NAMALWA (cell line): ENCODE measurements at regions not wholly inside any gene's neighbourhood (a gene's known extent, or its start where the extent isn't known, plus 50 kb on each side); places are given as distances from the start of the nearest gene placed in this dataset.
"Not testable (repeated sequence)": the region's sequence is repeated elsewhere in the genome, so short reads cannot be mapped to it uniquely, and the experiment has no call there.

Experiments used
- DNase-seq: peaks from one replicate; pipeline ENCODE4 v3.0.0-alpha.2; 2015; ENCODE audit warnings: low spot score

DNA sequence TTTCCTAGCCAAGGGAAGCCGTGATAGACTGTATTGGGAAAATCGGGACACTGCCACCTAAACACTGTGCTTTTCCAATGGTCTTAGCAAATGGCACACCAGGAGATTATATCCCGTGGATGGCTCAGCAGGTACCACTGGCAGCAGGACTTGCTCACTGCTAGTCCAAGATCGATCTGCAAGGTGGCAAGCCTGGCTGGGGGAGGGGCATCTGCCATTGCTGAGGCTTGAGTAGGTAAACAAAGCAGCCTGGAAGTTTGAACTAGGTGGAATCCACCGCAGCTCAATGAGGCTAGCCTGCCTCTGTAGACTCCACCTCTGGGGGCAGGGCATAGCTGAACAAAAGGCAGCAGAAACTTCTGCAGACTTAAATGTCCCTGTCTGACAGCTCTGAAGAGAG is 1262.7 kb upstream of the ZEB2 start:
- DNase-seq: not testable (repeated sequence)

DNA sequence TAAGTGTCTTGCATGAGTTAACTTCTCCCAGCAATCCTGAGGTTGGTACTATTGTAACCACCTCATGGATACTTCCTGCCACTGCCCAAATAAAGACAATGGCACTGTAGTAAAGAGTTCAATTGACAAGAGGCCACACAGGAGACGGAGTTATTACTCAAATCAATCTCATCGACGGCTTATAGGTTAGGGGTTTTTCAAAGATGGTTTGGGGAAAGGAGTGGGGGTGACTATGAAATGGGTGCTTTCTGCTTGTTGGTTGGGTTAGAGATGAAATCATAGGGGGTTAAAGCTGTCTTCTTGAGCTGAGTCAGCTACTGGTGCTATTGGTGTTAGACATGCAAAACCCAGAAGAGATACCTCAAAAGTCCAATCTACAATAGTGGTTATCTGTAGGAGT is 1258.0 kb upstream of the ZEB2 start:
- DNase-seq: no peak

DNA sequence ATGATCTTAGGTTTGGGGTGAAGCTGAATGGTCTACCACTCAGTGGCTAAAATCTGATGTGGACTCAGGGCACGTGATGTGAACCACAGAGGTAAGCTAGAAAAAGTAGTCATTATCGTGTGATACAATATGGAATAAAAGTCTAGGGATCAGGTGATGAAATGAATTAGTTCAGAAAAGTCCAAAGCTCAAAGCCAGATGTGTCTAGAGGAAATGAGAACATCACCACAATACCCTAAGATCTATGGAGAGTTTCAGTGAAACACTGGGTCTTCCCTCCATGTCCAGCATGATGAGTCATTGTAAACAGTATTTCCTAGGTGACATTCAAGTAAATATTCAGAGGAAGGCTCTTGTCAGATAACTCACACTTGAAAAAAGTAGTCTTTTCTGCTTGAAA is 1257.4 kb upstream of the ZEB2 start:
- no peak for DNase-seq

DNA sequence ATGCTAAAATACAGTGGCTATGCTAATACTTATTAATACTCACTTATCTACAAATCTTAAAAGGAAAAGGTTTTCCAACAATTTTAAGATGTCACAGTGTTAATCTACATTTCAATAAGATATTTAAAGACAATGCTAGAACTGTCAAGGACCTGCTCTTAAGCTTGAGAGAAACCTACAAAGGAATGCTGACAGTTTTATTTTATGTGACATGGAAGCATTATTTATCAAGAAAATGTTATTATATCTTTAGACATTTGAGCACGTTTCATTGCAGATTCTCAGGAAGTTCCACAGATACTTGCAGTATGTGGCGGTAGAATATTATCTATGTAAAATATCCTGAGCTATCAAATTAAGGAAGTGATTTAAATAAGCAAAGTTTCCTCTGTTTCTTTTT is 1255.7 kb upstream of the ZEB2 start:
- no peak for DNase-seq

DNA sequence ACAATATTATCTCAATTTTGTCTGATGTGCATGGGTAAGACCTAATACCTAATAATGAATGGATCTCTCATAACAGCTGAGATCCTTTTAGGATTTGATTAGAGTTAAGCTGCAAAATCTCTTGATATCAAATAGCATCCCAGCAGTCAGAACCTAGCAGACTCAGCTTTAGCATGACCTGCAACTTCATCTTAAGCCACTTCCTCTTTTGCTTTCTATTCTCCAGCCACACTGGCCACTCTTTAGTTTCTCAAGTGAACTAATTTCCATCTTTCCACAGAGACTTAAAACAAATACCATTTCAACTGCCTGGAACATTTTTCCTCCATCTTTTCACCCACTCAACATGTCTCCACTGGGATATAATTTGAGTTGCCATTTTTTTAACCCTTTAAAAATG is 1251.6 kb upstream of the ZEB2 start:
- peak; percentile 43 for DNase-seq

DNA sequence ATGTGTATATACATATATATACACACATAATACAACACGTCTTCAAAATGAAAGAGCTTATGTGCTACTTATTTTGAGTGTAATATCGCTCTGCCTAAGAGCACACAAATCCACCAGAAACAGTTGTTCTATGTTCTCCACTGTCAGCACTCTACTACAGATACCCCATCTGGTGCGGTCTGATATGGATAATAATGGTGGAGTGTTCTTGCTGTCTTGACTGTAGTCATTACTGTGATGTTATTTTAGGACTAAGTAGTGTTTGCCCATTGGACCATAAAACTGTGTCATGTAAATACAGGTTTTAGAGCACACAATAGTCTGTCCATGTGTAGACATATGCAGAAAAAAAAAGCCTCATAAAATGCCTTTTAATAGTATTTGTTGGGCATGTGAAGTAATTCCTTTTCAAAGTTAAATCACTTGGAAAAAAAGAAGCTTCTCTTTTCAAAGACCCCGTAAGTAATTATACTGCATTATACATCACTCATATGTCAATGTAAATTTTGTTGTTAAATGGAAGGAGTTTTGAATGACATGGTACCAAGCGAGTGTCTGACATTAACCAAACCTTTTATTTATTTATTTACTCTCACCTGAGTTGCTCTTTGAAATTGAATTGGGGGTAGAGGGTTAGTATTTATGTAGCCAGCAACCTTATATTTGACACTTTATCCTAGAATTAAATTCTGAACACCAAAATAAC is 1249.2 kb upstream of the ZEB2 start:
- DNase-seq: no peak

DNA sequence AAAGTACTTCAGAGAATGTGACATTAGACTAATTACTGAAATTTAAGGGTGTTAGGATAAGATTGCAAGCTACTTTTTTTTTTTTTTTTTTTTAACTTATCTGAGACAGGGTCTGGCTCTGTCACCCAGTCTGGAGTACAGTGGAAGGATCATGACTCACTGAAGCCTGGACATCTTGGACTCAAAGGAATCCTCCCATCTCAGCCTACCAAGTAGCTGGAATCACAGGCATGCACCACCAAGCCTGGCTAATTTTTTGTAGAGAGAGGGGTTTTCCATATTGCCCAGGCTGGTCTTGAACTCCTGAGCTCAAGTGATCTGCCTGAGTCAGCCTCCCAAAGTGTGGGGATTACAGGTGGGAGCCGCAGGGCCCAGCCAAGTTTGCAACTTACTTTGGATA is 1246.0 kb upstream of the ZEB2 start:
- no peak for DNase-seq

DNA sequence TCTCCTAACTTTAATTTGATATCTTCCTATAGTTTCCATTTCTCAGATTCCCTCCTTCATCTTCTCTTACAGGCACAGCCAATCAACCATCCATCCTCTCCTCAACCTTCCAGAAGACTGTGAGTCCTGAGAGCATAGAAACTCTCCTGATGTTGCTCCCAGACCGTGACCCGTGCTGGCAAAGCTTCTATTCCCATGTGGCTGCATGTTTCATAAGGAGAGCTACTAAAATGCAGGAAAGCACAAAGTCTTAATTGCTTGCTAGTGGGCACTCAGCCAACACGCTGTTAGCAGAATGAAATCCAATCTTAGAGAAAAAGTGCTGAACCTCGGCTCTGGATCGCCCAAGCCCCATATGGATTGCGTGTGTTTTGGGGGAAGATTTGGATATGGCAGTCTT is 1244.7 kb upstream of the ZEB2 start:
- DNase-seq: no peak

DNA sequence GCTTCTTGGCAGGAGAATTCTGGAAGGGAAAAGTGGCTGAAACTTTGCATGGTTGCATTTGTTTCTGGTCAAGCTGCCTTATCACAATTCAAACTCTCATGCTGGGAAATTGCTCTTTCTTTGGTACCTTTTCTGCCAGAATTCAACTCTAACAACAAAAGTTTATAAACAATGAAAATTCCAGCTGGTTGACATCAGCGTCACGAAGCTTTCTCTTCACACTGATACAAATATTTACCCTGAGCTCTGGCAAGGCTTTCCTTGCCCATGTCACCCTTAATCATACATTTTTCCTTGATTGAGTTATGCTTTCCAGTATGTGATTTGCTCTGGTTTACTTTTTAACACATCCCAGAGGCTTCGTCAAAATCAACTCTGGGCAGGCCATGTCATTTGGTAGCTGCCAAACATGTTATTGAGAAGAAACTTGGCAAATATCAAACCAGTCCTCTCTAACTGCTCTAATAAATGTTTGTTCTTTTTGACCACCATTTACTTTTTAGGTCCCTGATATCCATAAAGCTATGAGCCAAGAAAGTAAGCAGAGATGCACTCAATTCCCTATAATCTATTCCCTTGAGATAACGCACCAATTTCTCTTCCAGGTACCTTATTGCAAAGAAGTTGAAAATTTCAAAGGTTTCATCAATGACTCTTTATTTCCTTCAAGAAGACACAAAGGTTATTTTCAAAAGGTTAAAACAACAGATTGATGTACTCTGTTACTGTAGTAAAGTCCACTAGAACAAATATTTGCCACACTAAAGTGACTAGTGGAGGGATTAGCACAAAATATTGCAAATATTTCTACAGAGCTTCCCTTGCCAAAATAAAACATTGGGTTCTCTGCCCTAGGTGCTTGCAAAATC is 1241.1 kb upstream of the ZEB2 start:
- no peak for DNase-seq

DNA sequence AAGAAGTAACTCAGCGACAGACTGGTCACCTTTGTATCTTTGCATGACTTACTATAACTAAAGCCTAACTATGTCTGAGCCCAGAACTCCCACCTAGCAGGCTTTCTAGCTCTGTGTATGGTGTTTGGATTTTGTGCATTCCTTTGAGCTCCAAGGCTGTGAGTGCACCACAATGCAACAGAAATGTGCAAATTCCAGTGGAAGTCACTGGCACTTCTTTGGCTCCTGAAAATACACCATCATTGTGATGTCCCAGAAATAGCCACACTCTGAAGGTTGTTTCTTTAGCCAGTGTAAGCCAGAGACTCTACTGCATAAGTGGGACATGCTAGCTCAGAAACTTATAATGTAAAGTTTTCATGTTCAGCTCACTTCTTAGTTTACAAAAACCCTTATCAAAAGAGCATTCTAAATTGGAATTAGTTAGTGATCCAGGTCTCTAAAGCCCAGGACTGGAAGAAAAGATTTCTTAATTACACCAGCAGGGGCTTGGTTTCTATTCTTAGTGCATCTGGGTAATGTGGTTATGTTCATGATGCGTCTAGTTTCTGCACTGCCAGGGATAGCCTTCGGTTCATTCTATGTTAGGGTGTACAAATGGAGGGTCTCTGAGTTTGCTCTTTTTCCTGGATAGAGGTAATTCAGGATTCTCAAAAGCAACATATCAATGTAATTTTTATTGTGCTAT is 1239.5 kb upstream of the ZEB2 start:
- DNase-seq: no peak

DNA sequence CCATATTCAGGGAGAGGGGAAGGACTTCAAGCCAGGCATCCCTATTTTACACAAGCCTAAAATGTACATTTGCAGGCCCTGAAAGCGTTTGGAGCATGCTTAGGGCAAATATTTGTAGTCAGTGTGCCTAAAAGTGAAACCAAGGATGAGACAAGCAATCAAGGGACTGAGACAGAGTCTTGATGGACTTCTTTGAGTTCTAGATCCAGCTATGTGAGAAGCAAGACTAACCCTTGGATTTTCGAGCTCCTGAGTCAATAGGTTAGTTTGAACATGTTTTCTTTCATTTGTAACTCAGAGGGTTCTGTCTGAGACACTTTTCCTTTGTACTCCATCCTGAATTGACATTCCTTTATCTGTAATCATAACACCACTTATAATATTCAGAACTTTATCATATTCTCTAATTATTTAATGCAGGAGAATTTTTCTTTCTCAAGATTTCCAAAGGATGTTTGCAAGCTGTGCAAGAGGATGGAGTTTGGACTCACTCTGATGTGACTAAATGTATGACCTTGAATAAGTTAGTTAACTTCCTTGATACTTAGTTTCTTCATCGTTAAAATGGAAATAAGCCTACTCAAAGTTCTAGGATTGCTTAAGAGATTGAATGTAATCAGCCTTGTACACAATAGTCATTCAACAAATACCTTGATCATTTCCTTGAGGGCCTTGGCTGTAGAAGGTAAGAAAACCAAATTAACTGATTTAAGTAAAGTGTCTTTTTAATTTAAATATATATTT is 1237.8 kb upstream of the ZEB2 start:
- DNase-seq: no peak

DNA sequence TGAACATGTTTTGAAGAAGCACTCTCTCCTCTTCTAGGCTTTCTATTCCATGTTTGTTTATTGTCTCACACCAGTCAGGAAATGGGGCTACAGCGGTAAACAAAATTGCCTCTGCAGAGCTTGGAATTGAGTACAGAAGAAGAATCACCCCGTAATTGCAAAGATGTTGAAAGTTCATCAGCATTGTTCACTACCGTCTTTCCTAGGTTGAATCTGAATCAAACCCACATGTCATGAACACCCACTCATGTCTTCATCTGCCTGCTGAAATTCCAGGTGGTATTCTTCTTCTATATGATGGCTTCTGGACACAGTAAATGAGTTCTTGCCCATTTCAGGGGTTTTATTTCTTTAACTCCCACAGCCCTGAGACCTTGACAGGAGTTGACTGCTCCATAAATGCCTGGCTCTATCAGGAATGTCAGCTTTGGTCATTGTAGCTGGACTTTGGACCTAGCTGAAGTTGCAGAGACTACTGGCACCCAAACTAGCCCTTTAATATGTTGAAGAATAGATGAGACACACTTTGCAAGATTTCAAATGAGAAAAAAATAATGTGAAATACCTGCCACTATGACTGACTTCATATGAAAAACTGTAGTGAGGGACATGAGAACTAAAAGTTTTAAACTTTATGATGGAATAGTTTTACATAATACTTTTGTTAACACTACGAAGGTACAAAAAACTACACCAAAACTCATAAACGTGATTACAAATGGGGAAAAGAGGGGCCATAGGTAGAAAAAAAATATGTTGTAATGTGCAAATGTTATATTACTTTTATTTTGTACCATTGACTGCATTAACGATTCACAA is 1235.3 kb upstream of the ZEB2 start:
- no peak for DNase-seq

DNA sequence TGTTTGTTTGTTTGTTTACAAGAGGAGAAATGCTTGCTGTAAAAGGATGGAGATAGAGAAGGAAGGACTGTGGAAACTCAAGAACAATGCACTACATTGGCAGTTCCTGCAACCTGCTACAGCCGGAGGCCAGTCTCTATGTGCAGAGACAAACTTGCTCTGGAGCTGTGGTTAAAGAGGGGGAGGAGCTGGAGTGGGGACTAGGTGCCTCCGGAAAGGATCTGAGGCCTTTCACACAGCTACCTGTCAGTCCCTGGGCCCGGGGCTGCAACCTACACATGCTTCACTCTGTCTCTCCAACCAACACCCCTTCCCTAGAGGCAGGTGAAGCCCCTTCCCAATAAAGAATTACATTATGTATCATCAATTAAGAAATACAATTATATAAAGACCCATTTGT is 1234.0 kb upstream of the ZEB2 start:
- DNase-seq: no peak

DNA sequence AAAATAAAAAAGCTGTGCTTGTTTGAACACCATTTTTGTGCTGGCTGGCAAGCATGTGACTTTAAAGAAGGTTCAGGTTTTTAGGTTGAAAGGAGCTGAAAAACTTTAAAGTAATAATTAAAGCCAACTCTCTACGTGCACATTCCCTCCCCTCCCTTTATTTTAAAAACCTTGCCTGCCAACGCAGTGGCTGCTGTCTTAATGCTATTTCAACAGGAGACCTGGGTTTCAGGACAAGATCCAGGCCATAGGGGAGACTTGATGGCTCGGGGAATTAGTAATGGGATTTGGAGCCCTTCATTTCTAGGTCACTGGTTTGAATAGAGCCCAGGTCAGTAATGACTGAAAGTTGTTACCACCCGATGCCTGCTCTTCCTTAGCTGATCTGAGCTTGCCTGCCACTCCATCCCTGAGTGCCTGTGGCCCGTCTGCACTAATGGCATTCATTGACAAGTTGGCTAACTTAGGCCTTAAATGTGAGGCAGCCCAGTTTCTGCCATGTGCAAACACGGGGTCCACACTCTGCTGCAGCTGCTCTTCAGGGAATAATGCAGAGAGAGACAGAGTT is 1233.2 kb upstream of the ZEB2 start:
- DNase-seq: no peak

DNA sequence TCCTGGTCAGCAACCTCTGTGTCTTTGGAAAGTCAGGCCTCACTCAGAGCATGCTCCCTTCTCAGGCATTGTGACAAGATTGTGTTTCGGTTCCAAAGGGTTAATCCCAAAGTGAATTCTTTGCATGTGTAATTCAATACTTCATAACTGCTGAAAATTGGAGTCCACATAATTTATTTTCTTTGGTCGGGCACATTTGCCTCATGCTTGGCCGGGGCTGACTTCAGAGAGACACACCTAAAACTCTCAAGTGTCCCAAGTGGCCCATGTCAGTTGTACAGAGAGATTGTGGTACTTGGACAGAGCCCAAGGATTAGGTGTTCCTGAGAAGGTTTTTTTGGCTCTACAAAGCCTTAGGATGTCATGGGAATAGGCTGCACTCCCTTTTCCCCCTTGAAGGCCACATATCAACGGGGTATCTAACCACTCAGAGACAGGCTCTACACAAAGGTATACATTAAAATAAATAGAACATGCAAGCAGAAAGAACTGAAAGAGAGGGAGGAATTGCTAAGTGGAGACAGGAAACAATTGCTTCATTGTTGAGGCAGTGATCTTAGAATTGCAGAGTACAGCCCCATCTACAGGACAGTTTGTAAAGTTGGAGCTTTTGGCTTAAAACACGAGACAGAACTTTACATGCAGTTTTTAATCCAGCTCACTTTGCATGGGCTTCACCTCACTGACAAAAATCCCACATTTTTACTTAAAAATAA is 1232.3 kb upstream of the ZEB2 start:
- peak; percentile 85 for DNase-seq

DNA sequence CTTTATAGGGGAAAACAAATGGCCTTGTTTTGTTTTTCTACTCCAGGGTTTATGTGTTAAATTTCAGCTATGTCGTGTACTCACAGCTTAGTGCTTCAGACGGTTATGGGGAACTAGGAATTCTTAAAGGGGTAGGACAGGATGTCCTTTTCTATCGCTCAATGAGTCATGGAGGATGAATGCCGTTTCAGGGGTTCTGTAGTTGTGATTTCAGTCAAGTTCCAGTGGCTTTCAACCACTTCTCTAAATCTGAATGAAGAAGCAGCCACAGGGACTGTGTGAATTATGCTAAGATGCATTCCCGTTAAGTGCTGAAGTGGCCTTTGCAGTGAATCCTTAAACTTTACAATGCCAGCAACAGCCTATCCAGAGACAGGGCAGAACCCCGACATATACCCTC is 1231.7 kb upstream of the ZEB2 start:
- DNase-seq: peak; percentile 57

DNA sequence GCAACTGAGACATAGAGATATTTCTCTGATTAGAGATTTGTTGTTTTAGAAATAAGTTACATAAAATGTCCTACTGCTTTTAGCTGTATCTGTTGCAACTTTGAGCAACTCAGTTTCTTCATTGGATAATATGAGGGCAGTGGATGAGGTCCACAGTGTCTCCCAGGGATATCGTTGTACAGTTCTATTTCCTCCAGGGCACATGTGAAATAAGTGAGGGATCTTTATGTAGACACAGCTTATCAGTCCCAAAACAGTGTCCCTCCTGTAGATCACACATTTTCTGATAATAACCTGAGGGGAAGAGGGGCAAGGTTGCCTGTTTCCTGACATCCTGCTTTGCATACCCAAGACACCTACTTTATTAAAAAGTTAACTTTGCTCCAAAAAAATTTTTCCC is 1231.2 kb upstream of the ZEB2 start:
- DNase-seq: no peak

DNA sequence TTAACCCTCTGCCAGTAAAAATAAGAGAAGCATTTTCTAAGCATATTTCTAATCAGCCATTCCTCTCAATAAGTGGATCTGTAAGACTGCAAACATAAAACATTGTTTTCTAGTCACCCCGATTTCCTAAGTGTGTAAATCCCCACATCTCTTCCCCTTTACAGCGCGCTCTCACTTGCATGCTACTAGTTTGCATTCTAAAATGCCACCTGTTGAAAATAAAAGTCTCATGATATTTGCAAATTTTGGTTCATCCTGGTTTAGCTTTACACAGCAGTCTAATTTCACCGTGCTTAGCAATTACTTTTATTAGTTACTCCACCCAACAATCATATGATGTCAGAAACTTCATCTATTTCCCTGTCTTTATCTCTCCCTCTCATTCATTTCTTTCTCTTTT is 1230.7 kb upstream of the ZEB2 start:
- DNase-seq: peak; percentile 60

DNA sequence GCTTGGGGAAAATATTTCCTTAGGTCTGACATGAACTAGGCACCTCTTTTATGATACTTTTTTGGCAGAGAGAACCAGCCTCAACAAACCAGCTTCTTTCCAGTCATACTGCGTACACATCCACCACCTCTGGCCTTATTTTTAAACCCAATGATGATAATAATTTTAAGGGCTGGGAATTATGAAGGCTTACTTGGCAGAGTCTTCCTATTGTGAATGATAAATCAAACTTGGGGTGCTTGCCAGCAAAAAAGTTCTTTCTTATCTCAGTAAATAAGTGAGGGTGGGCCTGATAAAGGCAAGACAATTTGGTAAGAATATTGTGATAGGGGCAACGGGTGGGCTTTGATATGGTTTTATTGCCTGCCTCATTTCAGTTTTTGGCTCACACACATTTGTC is 1230.2 kb upstream of the ZEB2 start:
- no peak for DNase-seq

DNA sequence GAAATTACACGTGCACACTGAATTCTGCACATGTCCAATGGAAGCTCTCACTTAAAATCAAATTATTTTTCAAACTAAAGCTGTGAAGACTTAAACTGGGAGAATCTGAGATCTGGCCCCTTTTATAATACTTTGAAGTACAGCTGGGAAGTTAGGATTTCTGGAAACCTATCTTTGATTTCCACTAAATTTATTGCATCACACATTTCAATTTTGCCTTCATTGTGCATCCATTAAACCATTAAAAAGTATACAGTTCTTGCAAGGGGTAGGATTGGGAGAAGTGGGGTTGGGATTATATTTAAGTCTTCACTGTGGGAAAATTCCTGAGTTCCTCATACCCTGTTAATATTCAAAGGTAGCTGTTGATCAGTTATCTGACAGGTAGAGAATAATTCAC is 1229.6 kb upstream of the ZEB2 start:
- DNase-seq: no peak

DNA sequence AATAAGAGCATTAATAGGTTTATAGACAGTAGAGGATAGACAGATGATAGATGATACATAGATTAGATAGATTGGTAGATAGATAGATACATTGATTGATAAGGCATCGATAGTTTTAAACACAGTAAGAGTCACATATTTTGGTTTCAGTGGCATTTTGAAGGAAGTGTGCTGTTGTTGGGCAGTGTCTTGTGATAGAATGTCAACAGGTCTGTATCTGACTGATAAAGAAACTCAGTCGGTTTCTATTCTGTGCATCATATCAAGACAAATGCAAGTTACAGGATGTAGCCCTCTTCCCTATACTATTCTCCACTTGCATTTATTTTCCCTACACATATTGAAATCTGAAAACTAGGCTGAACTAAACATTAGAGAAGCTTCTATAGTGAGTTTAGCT is 1229.0 kb upstream of the ZEB2 start:
- DNase-seq: no peak
